Caco-2 (cell line): ENCODE measurements at regions not wholly inside any gene's neighbourhood (a gene's known extent, or its start where the extent isn't known, plus 50 kb on each side); places are given as distances from the start of the nearest gene placed in this dataset.

Experiments used
- BruUV-seq: library from RNA; stranded (reverse); fragments of 400-500 nt; replicated peaks from 2 replicates; lab custom pipeline; 2021; lab: Mats Ljungman, UMichigan
- CTCF ChIA-PET: fragments of 300-600 bp; sonication (Branson Sonifier 250); formaldehyde crosslinking; loops from one replicate; lab custom pipeline; 2022; ENCODE audit warnings: antibody characterized with exemption; lab: Charles Lee
- POLR2A ChIA-PET: fragments of 300-600 bp; sonication (Branson Sonifier 250); formaldehyde crosslinking; loops from one replicate; lab custom pipeline; 2022; ENCODE audit warnings: antibody characterized with exemption; lab: Charles Lee
- DNase-seq, 2 experiments: peaks; one replicate each; pipeline versions ENCODE4 v3.0.0 to v3.0.0-alpha.2; 2020 to 2022
- H3K27me3 ChIP-seq: replicated peaks from 2 replicates; pipeline ENCODE4 v1.6.0; 2011; ENCODE audit warnings: low read length; ENCODE audit not compliant: control insufficient read depth, insufficient read depth
- H3K36me3 ChIP-seq: 2 replicates; pipeline ENCODE4 v1.5.1; 2011; ENCODE audit warnings: low read length; ENCODE audit not compliant: control insufficient read depth, insufficient read depth
- H3K4me1 ChIP-seq: fragments of 250-450 bp; sonication (Bioruptor Pico); 2 replicates; pipeline ENCODE4 v1.5.1; 2020; ENCODE audit warnings: mild to moderate bottlenecking
- H3K4me3 ChIP-seq: 2 replicates; pipeline ENCODE4 v1.5.1; 2011; ENCODE audit warnings: low read depth, mild to moderate bottlenecking, control low read depth, low read length
- H3K9me3 ChIP-seq: fragments of 250-450 bp; sonication (Bioruptor Pico); 2 replicates; pipeline ENCODE4 v1.5.1; 2020; ENCODE audit warnings: mild to moderate bottlenecking, moderate library complexity
- H3K27ac Mint-ChIP-seq: one replicate; pipeline ENCODE4 v1.8.0; 2022; ENCODE audit warnings: mixed read lengths; ENCODE audit not compliant: unreplicated experiment
- H3K27me3 Mint-ChIP-seq: one replicate; pipeline ENCODE4 v1.8.0; 2022; ENCODE audit warnings: mixed read lengths; ENCODE audit not compliant: insufficient read depth, unreplicated experiment
- H3K36me3 Mint-ChIP-seq: one replicate; pipeline ENCODE4 v1.8.0; 2022; ENCODE audit warnings: mild to moderate bottlenecking, mixed read lengths; ENCODE audit not compliant: insufficient read depth, unreplicated experiment
- H3K4me1 Mint-ChIP-seq: one replicate; pipeline ENCODE4 v1.8.0; 2022; ENCODE audit warnings: low read depth, mixed read lengths; ENCODE audit not compliant: unreplicated experiment
- H3K4me3 Mint-ChIP-seq: one replicate; pipeline ENCODE4 v1.8.0; 2022; ENCODE audit warnings: mild to moderate bottlenecking, moderate library complexity, mixed read lengths; ENCODE audit not compliant: unreplicated experiment
- H3K9me3 Mint-ChIP-seq: one replicate; pipeline ENCODE4 v1.8.0; 2022; ENCODE audit warnings: mixed read lengths; ENCODE audit not compliant: unreplicated experiment
- intact Hi-C: fragments of 100-400 bp; cut with micrococcal nuclease; formaldehyde crosslinking; loops from one replicate; pipeline ENCODE4 v1.10.0; 2022; ENCODE audit not compliant: unreplicated experiment
- TF ChIP-seq, protein P1 (sequence below), 2 experiments: fragments of 200-600 bp in 1 of 2; IDR thresholded peaks; 1 replicate in 1 of 2; 2 replicates in 1 of 2; pipeline versions ENCODE4 v1.5.1 to v1.8.0; 2011 to 2022; ENCODE audit warnings: antibody characterized with exemption in 1 of 2, control low read depth in 1 of 2, inconsistent platforms in 1 of 2, low read depth in 1 of 2, low read length in 1 of 2, mild to moderate bottlenecking in 1 of 2, moderate library complexity in 1 of 2; ENCODE audit not compliant: insufficient read depth in 1 of 2, severe bottlenecking in 1 of 2, unreplicated experiment in 1 of 2

DNA sequence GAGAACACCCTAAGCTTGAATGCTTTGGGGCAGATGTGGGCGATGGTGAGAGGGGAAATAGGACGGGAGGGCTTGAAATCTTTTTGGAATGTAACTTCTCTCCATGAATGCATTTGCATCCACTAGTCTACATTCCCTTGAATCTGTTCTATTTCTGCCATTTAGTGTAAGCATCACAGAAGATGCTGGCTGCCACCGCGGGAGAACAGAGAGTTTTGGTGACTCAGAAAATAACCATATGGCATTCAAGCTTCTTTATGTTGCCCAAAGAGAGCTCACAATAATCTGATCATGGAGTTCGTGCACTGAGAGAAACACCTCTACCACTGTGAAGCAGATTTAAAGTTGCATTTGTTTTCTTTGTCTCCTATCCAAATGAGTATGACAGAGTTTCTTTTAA is 52.6 kb upstream of the OTX2 start:
- Mint-ChIP-seq H3K9me3 (no peaks in the 10 kb centered on the region), H3K36me3 (no peaks in the 10 kb centered on the region), H3K27ac (no peak overlapping the region), H3K4me1 (peaks cover 8% of the 10 kb centered on the region), H3K27me3 (peaks cover 6% of the 10 kb centered on the region), H3K4me3 (no peak overlapping the region)
- Histone ChIP-seq H3K9me3 (no peaks in the 10 kb centered on the region), H3K27me3 (no peaks in the 10 kb centered on the region), H3K4me1 (no peaks in the 10 kb centered on the region; the same call in 1 of the 2 replicates), H3K4me3 (no peak overlapping the region), H3K36me3 (no peaks in the 10 kb centered on the region)
- intact Hi-C loops = no loop called here
- BruUV-seq = no TSS peak
- ChIA-PET POLR2A (no interaction called here), CTCF (interaction anchor here (0.6 kb wide), 1 partner anchor 1592 kb away, joined by 3 read pairs; no protein-coding TSS in a partner anchor)
- TF ChIP-seq, protein P1, sequence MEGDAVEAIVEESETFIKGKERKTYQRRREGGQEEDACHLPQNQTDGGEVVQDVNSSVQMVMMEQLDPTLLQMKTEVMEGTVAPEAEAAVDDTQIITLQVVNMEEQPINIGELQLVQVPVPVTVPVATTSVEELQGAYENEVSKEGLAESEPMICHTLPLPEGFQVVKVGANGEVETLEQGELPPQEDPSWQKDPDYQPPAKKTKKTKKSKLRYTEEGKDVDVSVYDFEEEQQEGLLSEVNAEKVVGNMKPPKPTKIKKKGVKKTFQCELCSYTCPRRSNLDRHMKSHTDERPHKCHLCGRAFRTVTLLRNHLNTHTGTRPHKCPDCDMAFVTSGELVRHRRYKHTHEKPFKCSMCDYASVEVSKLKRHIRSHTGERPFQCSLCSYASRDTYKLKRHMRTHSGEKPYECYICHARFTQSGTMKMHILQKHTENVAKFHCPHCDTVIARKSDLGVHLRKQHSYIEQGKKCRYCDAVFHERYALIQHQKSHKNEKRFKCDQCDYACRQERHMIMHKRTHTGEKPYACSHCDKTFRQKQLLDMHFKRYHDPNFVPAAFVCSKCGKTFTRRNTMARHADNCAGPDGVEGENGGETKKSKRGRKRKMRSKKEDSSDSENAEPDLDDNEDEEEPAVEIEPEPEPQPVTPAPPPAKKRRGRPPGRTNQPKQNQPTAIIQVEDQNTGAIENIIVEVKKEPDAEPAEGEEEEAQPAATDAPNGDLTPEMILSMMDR (IDR thresholded peaks at IDR 0.05; ENCODE audit: insufficient read depth in 1 of 2, low read depth in 1 of 2, low read length in 1 of 2, severe bottlenecking in 1 of 2, unreplicated experiment in 1 of 2) = no peak
- DNase-seq = no peak

GRCh38 chr14:56860441-56860840 is 50.2 kb upstream of the OTX2 start:
- POLR2A ChIA-PET = no interaction called here
- CTCF ChIA-PET = interaction anchor here (0.5 kb wide), 1 partner anchor 1072 kb away, joined by 3 read pairs; no protein-coding TSS in a partner anchor
- BruUV-seq = no TSS peak
- TF ChIP-seq, protein P1 (IDR thresholded peaks at IDR 0.05; ENCODE audit: insufficient read depth in 1 of 2, low read depth in 1 of 2, low read length in 1 of 2, severe bottlenecking in 1 of 2, unreplicated experiment in 1 of 2) = no peak
- DNase-seq = no peak
- Mint-ChIP-seq H3K27me3 (peaks cover 12% of the 10 kb centered on the region), H3K4me1 (peaks cover 17% of the 10 kb centered on the region), H3K27ac (no peak overlapping the region), H3K4me3 (no peak overlapping the region), H3K9me3 (no peaks in the 10 kb centered on the region), H3K36me3 (no peaks in the 10 kb centered on the region)
- Histone ChIP-seq H3K9me3 (no peaks in the 10 kb centered on the region), H3K36me3 (no peaks in the 10 kb centered on the region), H3K4me3 (no peak overlapping the region), H3K4me1 (no peaks in the 10 kb centered on the region; the same call in 1 of the 2 replicates), H3K27me3 (no peaks in the 10 kb centered on the region; the same call in 1 of the 2 replicates)
- intact Hi-C loops = no loop called here
